Stimulated activated CD8-positive, alpha-beta memory T cell treated with anti-CD3 and anti-CD28 coated beads, Interleukin-4, amount 100 ng/mL, for 24 hours (primary cell): ENCODE measurements at regions not wholly inside any gene's neighbourhood (a gene's known extent, or its start where the extent isn't known, plus 50 kb on each side); places are given as distances from the start of the nearest gene placed in this dataset.

Experiments used
- DNase-seq: peaks from one replicate; pipeline ENCODE4 v3.0.0-alpha.2; 2020; ENCODE audit warnings: low read depth

- no peak for DNase-seq
These were observed 70.5 kb downstream of the SERPINA3 start for GRCh38 chr14:94682736-94683135.

DNA sequence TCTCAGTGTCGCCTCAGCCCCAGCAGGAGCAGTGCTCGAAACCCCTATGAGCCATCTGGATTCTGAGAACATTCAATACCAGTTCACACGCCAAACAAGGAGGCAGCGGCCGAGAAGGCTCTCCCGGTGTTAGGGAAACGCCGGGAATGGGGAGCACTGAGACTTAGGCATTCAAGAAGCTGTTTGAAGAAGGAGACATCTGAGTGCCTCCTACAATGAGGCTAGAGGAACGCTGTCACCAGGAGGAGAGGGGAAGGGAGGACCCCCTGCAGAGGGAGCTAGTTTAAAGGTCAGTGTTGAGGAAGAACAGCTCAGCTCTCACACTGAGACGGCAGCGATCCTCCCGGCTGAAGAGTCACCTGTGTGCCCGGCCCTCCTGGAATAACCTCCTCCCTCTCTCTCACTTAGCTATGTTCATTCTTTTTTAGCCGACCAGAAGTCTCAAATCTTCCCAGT lies 69.9 kb downstream of the SERPINA3 start:
- no peak for DNase-seq

- DNase-seq: no peak
These were observed 69.3 kb downstream of the SERPINA3 start for GRCh38 chr14:94681300-94682060.

DNA sequence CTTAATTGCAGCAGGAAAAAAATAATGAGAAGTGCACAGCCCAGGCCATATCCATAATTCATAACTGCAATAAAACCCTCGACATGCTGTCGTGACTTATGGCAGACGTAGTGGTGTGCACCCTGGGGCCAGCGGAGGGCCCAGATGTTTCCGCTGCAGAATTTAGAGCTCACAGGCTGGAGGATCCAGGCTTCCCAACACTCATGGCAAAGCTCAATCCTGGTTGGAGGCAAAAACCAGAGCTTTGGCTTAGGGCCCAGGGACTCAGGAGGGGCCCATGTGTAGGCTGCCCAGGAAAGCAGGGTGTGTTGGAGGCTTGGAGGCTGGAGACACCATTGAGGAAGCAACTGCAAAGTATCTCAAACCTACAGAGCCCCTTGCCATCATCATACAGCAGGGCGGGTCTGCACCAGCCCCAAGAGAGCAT lies 68.7 kb downstream of the SERPINA3 start:
- DNase-seq: no peak

DNA sequence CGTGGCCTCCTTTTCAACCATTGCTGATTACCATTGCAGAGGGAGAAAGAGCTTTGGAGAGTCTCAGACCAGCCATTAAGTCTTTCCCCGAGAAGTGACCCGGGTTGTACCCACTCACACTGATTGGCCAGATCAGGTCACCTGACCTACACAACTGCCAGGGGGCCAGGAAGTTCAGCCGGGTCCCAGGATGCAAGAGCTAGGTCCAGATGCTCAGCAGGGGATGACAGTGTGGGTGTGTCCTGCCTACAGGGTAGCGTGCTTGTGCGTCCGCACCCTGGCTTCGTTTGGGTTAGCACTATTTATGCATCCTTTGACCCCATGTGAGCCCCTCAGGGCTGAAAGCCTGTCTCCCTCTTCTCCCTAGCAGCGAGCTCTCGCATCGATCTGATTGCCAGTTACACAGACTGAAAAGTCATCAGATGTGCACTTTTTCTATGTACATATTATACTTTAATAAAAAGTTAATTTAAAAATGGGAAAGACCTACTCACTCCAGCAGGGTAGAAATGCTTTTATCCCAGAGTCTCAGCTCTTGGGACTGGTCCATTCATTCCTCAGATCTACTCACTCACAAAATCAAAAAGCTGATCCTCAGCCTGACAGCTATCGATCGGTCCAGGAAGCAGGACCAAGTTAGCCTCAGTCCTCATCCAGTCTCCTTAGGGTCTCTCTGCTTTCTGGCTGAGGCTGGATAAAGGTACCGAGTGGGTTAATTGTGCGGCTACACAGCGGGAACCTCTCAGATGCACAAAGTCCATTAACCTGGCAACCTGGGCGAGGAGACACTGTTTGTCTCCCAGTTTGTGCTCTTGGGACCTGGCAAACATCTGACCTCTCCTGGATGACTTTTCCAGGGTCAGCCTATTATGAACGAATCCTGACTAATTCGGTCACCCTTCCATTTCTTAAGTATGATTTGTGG lies 68.0 kb downstream of the SERPINA3 start:
- DNase-seq: no peak

GRCh38 chr14:94679106-94679810 lies 67.1 kb downstream of the SERPINA3 start:
- no peak for DNase-seq

- no peak for DNase-seq
These were observed 65.6 kb downstream of the SERPINA3 start for GRCh38 chr14:94677747-94678146.

- DNase-seq: no peak
These were observed 65.0 kb downstream of the SERPINA3 start for GRCh38 chr14:94677213-94677612.

- DNase-seq: no peak
These were observed 64.4 kb downstream of the SERPINA3 start for GRCh38 chr14:94676495-94677185.

GRCh38 chr14:94675036-94675435 lies 62.8 kb downstream of the SERPINA3 start:
- no peak for DNase-seq

DNA sequence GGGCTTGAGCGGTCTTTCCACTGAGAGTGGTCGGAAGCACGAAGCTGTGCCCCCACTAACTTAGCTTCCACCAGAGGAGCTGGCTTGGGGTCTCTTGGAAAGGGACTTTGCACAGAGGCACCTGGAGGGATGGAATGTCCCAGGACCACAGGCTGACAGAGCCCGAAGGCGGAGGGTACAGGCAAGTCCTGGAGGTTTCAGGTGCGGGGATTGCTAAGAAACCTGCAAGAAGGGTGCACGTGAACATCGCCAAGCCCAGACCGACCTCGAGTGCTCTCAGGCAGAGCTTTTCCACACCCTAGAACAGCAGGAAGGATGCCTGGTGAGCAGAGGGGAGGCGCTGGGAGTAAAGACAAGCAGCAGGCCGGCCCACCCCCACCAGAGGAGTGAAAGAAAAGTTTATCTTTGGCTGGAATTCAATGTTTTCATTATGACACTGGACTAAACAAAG lies 61.6 kb downstream of the SERPINA3 start:
- no peak for DNase-seq
